ENCODE measurements at regions not wholly inside any gene's neighbourhood (a gene's known extent, or its start where the extent isn't known, plus 50 kb on each side); places are given as distances from the start of the nearest gene placed in this dataset.

- TF ChIP-seq TEAD4 (IDR thresholded peaks at IDR 0.05): no peak
- no peak for TF ChIP-seq NFIC (IDR thresholded peaks at IDR 0.05)
- TF ChIP-seq, protein P1, sequence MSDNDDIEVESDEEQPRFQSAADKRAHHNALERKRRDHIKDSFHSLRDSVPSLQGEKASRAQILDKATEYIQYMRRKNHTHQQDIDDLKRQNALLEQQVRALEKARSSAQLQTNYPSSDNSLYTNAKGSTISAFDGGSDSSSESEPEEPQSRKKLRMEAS (IDR thresholded peaks at IDR 0.05): no peak
- no peak for TF ChIP-seq EGR1 (IDR thresholded peaks at IDR 0.05)
- TF ChIP-seq EP300 (IDR thresholded peaks at IDR 0.05; ENCODE audit: borderline replicate concordance): no peak
- TF ChIP-seq ZBTB7A (IDR thresholded peaks at IDR 0.05; ENCODE audit: low read depth): no peak
- no peak for TF ChIP-seq TCF12 (IDR thresholded peaks at IDR 0.05; ENCODE audit: low read depth)
- TF ChIP-seq FOXM1 (IDR thresholded peaks at IDR 0.05; ENCODE audit: borderline replicate concordance, low read depth): no peak
- no peak for TF ChIP-seq RAD21 (IDR thresholded peaks at IDR 0.05; ENCODE audit: low read depth)
- no peak for TF ChIP-seq CEBPB (IDR thresholded peaks at IDR 0.05)
- TF ChIP-seq USF1 (IDR thresholded peaks at IDR 0.05): no peak
- TF ChIP-seq TAF1 (IDR thresholded peaks at IDR 0.05; ENCODE audit: low read depth): no peak
- no peak for TF ChIP-seq YY1 (IDR thresholded peaks at IDR 0.05; ENCODE audit: low read depth)
- TF ChIP-seq CREB1 (IDR thresholded peaks at IDR 0.05; ENCODE audit: low read depth): no peak
- TF ChIP-seq, protein P2, sequence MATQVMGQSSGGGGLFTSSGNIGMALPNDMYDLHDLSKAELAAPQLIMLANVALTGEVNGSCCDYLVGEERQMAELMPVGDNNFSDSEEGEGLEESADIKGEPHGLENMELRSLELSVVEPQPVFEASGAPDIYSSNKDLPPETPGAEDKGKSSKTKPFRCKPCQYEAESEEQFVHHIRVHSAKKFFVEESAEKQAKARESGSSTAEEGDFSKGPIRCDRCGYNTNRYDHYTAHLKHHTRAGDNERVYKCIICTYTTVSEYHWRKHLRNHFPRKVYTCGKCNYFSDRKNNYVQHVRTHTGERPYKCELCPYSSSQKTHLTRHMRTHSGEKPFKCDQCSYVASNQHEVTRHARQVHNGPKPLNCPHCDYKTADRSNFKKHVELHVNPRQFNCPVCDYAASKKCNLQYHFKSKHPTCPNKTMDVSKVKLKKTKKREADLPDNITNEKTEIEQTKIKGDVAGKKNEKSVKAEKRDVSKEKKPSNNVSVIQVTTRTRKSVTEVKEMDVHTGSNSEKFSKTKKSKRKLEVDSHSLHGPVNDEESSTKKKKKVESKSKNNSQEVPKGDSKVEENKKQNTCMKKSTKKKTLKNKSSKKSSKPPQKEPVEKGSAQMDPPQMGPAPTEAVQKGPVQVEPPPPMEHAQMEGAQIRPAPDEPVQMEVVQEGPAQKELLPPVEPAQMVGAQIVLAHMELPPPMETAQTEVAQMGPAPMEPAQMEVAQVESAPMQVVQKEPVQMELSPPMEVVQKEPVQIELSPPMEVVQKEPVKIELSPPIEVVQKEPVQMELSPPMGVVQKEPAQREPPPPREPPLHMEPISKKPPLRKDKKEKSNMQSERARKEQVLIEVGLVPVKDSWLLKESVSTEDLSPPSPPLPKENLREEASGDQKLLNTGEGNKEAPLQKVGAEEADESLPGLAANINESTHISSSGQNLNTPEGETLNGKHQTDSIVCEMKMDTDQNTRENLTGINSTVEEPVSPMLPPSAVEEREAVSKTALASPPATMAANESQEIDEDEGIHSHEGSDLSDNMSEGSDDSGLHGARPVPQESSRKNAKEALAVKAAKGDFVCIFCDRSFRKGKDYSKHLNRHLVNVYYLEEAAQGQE (IDR thresholded peaks at IDR 0.05; ENCODE audit: low read depth): no peak
Observed at GRCh38 chr11:80778941-80779340, 1338.1 kb upstream of the TENM4 start.

- TF ChIP-seq EGR1 (IDR thresholded peaks at IDR 0.05): no peak
- TF ChIP-seq YY1 (IDR thresholded peaks at IDR 0.05; ENCODE audit: low read depth): no peak
- TF ChIP-seq ZBTB7A (IDR thresholded peaks at IDR 0.05; ENCODE audit: low read depth): no peak
- no peak for TF ChIP-seq NFIC (IDR thresholded peaks at IDR 0.05)
- TF ChIP-seq TAF1 (IDR thresholded peaks at IDR 0.05; ENCODE audit: low read depth): no peak
- TF ChIP-seq TCF12 (IDR thresholded peaks at IDR 0.05; ENCODE audit: low read depth): no peak
- TF ChIP-seq EP300 (IDR thresholded peaks at IDR 0.05; ENCODE audit: borderline replicate concordance): no peak
- TF ChIP-seq CREB1 (IDR thresholded peaks at IDR 0.05; ENCODE audit: low read depth): no peak
- no peak for TF ChIP-seq CEBPB (IDR thresholded peaks at IDR 0.05)
- TF ChIP-seq USF1 (IDR thresholded peaks at IDR 0.05): no peak
- no peak for TF ChIP-seq RAD21 (IDR thresholded peaks at IDR 0.05; ENCODE audit: low read depth)
- no peak for TF ChIP-seq TEAD4 (IDR thresholded peaks at IDR 0.05)
Observed at GRCh38 chr11:80778432-80778831, 1337.6 kb upstream of the TENM4 start.

GRCh38 chr11:80773919-80774318, 1333.1 kb upstream of the TENM4 start:
- TF ChIP-seq USF1 (IDR thresholded peaks at IDR 0.05) (no peak), NFIC (IDR thresholded peaks at IDR 0.05) (no peak), RAD21 (IDR thresholded peaks at IDR 0.05; ENCODE audit: low read depth) (no peak), TEAD4 (IDR thresholded peaks at IDR 0.05) (no peak), TCF12 (IDR thresholded peaks at IDR 0.05; ENCODE audit: low read depth) (no peak), ZBTB7A (IDR thresholded peaks at IDR 0.05; ENCODE audit: low read depth) (no peak), EP300 (IDR thresholded peaks at IDR 0.05; ENCODE audit: borderline replicate concordance) (no peak), YY1 (IDR thresholded peaks at IDR 0.05; ENCODE audit: low read depth) (no peak)

- no peak for TF ChIP-seq TEAD4 (IDR thresholded peaks at IDR 0.05)
- no peak for TF ChIP-seq CREB1 (IDR thresholded peaks at IDR 0.05; ENCODE audit: low read depth)
- no peak for TF ChIP-seq NFIC (IDR thresholded peaks at IDR 0.05)
- TF ChIP-seq, protein P2 (IDR thresholded peaks at IDR 0.05; ENCODE audit: low read depth): no peak
- no peak for TF ChIP-seq USF1 (IDR thresholded peaks at IDR 0.05)
- no peak for TF ChIP-seq FOXM1 (IDR thresholded peaks at IDR 0.05; ENCODE audit: borderline replicate concordance, low read depth)
- TF ChIP-seq YY1 (IDR thresholded peaks at IDR 0.05; ENCODE audit: low read depth): no peak
- no peak for TF ChIP-seq EGR1 (IDR thresholded peaks at IDR 0.05)
- TF ChIP-seq ZBTB7A (IDR thresholded peaks at IDR 0.05; ENCODE audit: low read depth): no peak
- no peak for TF ChIP-seq TAF1 (IDR thresholded peaks at IDR 0.05; ENCODE audit: low read depth)
- no peak for TF ChIP-seq EP300 (IDR thresholded peaks at IDR 0.05; ENCODE audit: borderline replicate concordance)
- TF ChIP-seq, protein P1 (IDR thresholded peaks at IDR 0.05): no peak
- no peak for TF ChIP-seq CEBPB (IDR thresholded peaks at IDR 0.05)
- TF ChIP-seq TCF12 (IDR thresholded peaks at IDR 0.05; ENCODE audit: low read depth): no peak
- TF ChIP-seq RAD21 (IDR thresholded peaks at IDR 0.05; ENCODE audit: low read depth): no peak
Observed at GRCh38 chr11:80771017-80771416, 1330.2 kb upstream of the TENM4 start.

- TF ChIP-seq EGR1 (IDR thresholded peaks at IDR 0.05) (no peak), TAF1 (IDR thresholded peaks at IDR 0.05; ENCODE audit: low read depth) (no peak), TEAD4 (IDR thresholded peaks at IDR 0.05) (no peak), YY1 (IDR thresholded peaks at IDR 0.05; ENCODE audit: low read depth) (no peak), RAD21 (IDR thresholded peaks at IDR 0.05; ENCODE audit: low read depth) (no peak), FOXM1 (IDR thresholded peaks at IDR 0.05; ENCODE audit: borderline replicate concordance, low read depth) (no peak), EP300 (IDR thresholded peaks at IDR 0.05; ENCODE audit: borderline replicate concordance) (no peak), USF1 (IDR thresholded peaks at IDR 0.05) (no peak), CEBPB (IDR thresholded peaks at IDR 0.05) (no peak), ZBTB7A (IDR thresholded peaks at IDR 0.05; ENCODE audit: low read depth) (no peak), CREB1 (IDR thresholded peaks at IDR 0.05; ENCODE audit: low read depth) (no peak), NFIC (IDR thresholded peaks at IDR 0.05) (no peak), TCF12 (IDR thresholded peaks at IDR 0.05; ENCODE audit: low read depth) (no peak)
- TF ChIP-seq, protein P1 (IDR thresholded peaks at IDR 0.05): no peak
- TF ChIP-seq, protein P2 (IDR thresholded peaks at IDR 0.05; ENCODE audit: low read depth): no peak
Observed at GRCh38 chr11:80758787-80759186, 1318.0 kb upstream of the TENM4 start.

Measured in Ishikawa (cell line).